H9 (cell line): ENCODE measurements at regions not wholly inside any gene's neighbourhood (a gene's known extent, or its start where the extent isn't known, plus 50 kb on each side); places are given as distances from the start of the nearest gene placed in this dataset.

ENCODE experiments used
- DNase-seq: peaks from one replicate; pipeline ENCODE4 v3.0.0-alpha.2; 2017
- H2AFZ ChIP-seq: one replicate; pipeline ENCODE4 v1.6.1; 2013; ENCODE audit warnings: mild to moderate bottlenecking, low read length, control low read depth, moderate library complexity
- H2AK5ac ChIP-seq: 2 replicates; pipeline ENCODE4 v1.6.1; 2013; ENCODE audit warnings: low read length, control low read depth, mixed read lengths; ENCODE audit not compliant: insufficient read length
- H2BK120ac ChIP-seq: one replicate; pipeline ENCODE4 v1.6.1; 2013; ENCODE audit warnings: low read depth, mild to moderate bottlenecking, low read length, control low read depth, inconsistent platforms; ENCODE audit not compliant: poor library complexity, severe bottlenecking
- H2BK12ac ChIP-seq: 2 replicates; pipeline ENCODE4 v1.6.1; 2013; ENCODE audit warnings: low read length, control low read depth, mixed read lengths, low read depth; ENCODE audit not compliant: insufficient read length
- H2BK15ac ChIP-seq: 2 replicates; pipeline ENCODE4 v1.6.1; 2013; ENCODE audit warnings: low read depth, low read length, control low read depth
- H2BK20ac ChIP-seq: one replicate; pipeline ENCODE4 v1.6.1; 2013; ENCODE audit warnings: low read depth, mild to moderate bottlenecking, low read length, control low read depth, inconsistent platforms; ENCODE audit not compliant: poor library complexity, severe bottlenecking
- H2BK5ac ChIP-seq: 2 replicates; pipeline ENCODE4 v1.6.1; 2013; ENCODE audit warnings: low read length, control low read depth, mixed read lengths; ENCODE audit not compliant: insufficient read length
- H3K14ac ChIP-seq: 2 replicates; pipeline ENCODE4 v1.6.1; 2013; ENCODE audit warnings: low read length, control low read depth; ENCODE audit not compliant: insufficient read depth
- H3K18ac ChIP-seq: 2 replicates; pipeline ENCODE4 v1.6.1; 2013; ENCODE audit warnings: low read depth, mild to moderate bottlenecking, mixed read lengths, low read length, control low read depth; ENCODE audit not compliant: insufficient read length
- H3K23ac ChIP-seq: 2 replicates; pipeline ENCODE4 v1.6.1; 2013; ENCODE audit warnings: low read length, control low read depth, mixed read lengths, low read depth; ENCODE audit not compliant: insufficient read length
- H3K23me2 ChIP-seq: 2 replicates; pipeline ENCODE4 v1.6.1; 2013; ENCODE audit warnings: low read depth, mild to moderate bottlenecking, mixed read lengths, low read length, control low read depth; ENCODE audit not compliant: insufficient read length, poor library complexity, severe bottlenecking
- H3K27ac ChIP-seq: 2 replicates; pipeline ENCODE4 v1.5.1; 2013; ENCODE audit warnings: low read length, control low read depth, mixed read lengths, low read depth; ENCODE audit not compliant: insufficient read length
- H3K27me3 ChIP-seq: 2 replicates; pipeline ENCODE4 v1.6.1; 2013; ENCODE audit warnings: low read length, control low read depth, inconsistent platforms; ENCODE audit not compliant: insufficient read depth
- H3K4ac ChIP-seq: 2 replicates; pipeline ENCODE4 v1.6.1; 2013; ENCODE audit warnings: low read depth, mild to moderate bottlenecking, control low read depth, inconsistent platforms, low read length, moderate library complexity
- H3K4me1 ChIP-seq: 2 replicates; pipeline ENCODE4 v1.6.1; 2013; ENCODE audit warnings: low read length, control low read depth, inconsistent platforms; ENCODE audit not compliant: insufficient read depth
- H3K4me2 ChIP-seq: 2 replicates; pipeline ENCODE4 v1.6.1; 2013; ENCODE audit warnings: low read length, control low read depth, mixed read lengths; ENCODE audit not compliant: insufficient read length, insufficient read depth
- H3K56ac ChIP-seq: 2 replicates; pipeline ENCODE4 v1.6.1; 2013; ENCODE audit warnings: low read depth, mild to moderate bottlenecking, mixed read lengths, low read length, control low read depth; ENCODE audit not compliant: insufficient read length
- H3K79me1 ChIP-seq: 2 replicates; pipeline ENCODE4 v1.6.1; 2013; ENCODE audit warnings: low read depth, mild to moderate bottlenecking, moderate library complexity, low read length, control low read depth, inconsistent platforms; ENCODE audit not compliant: insufficient read depth, poor library complexity, severe bottlenecking
- H3K79me2 ChIP-seq: 2 replicates; pipeline ENCODE4 v1.6.1; 2013; ENCODE audit warnings: low read length, control low read depth, inconsistent platforms; ENCODE audit not compliant: insufficient read depth
- H3K9ac ChIP-seq: 2 replicates; pipeline ENCODE4 v1.6.1; 2013; ENCODE audit warnings: low read length, control low read depth, mixed read lengths; ENCODE audit not compliant: insufficient read length; ENCODE audit errors: extremely low read depth
- H3K9me3 ChIP-seq: one replicate; pipeline ENCODE4 v1.6.1; 2013; ENCODE audit warnings: low read depth, low read length, inconsistent platforms; ENCODE audit not compliant: control insufficient read depth
- H3T11ph ChIP-seq: one replicate; pipeline ENCODE4 v1.6.1; 2013; ENCODE audit warnings: mild to moderate bottlenecking, low read length, control low read depth, inconsistent platforms
- H4K20me1 ChIP-seq: one replicate; pipeline ENCODE4 v1.6.1; 2013; ENCODE audit not compliant: control insufficient read depth, insufficient read length, insufficient read depth
- H4K5ac ChIP-seq: 2 replicates; pipeline ENCODE4 v1.6.1; 2013; ENCODE audit warnings: low read depth, mild to moderate bottlenecking, mixed read lengths, low read length, control low read depth; ENCODE audit not compliant: insufficient read length
- H4K8ac ChIP-seq: replicated peaks from 2 replicates; pipeline ENCODE4 v1.6.1; 2013; ENCODE audit warnings: low read length, control low read depth, mixed read lengths, low read depth; ENCODE audit not compliant: insufficient read length
- H4K91ac ChIP-seq: 2 replicates; pipeline ENCODE4 v1.6.1; 2013; ENCODE audit warnings: low read depth, mild to moderate bottlenecking, moderate library complexity, mixed read lengths, low read length, control low read depth; ENCODE audit not compliant: insufficient read length
- H3K27ac Mint-ChIP-seq, 3 experiments: 2 replicates in 2 of 3; 3 replicates in 1 of 3; pipeline ENCODE4 v1.8.0; 2020 to 2021; ENCODE audit warnings: mixed read lengths in 3 of 3, mild to moderate bottlenecking in 1 of 3, moderate library complexity in 1 of 3
- H3K27me3 Mint-ChIP-seq: 2 replicates; pipeline ENCODE4 v1.8.0; 2021; ENCODE audit warnings: low read depth, mild to moderate bottlenecking, moderate library complexity, mixed read lengths
- H3K36me3 Mint-ChIP-seq, 3 experiments: 2 replicates in 2 of 3; 3 replicates in 1 of 3; pipeline ENCODE4 v1.8.0; 2020 to 2021; ENCODE audit warnings: low read depth in 3 of 3, mixed read lengths in 3 of 3; ENCODE audit not compliant: insufficient read depth in 1 of 3
- H3K4me1 Mint-ChIP-seq, 2 experiments: 2 replicates each; pipeline ENCODE4 v1.8.0; 2020; ENCODE audit warnings: mixed read lengths in 2 of 2
- H3K4me3 Mint-ChIP-seq, 2 experiments: 2 replicates in 1 of 2; 3 replicates in 1 of 2; pipeline ENCODE4 v1.8.0; 2020 to 2021; ENCODE audit warnings: mild to moderate bottlenecking in 2 of 2, mixed read lengths in 2 of 2, moderate library complexity in 1 of 2
- H3K9me3 Mint-ChIP-seq, 2 experiments: 2 replicates in 1 of 2; 3 replicates in 1 of 2; pipeline ENCODE4 v1.8.0; 2020; ENCODE audit warnings: mild to moderate bottlenecking in 2 of 2, mixed read lengths in 2 of 2, moderate library complexity in 1 of 2
- CTCF ChIP-seq: fragments of 200-600 bp; sonication (generic); conservative IDR thresholded peaks from 3 replicates; pipeline ENCODE4 v1.8.0; 2021; ENCODE audit warnings: antibody characterized with exemption, mild to moderate bottlenecking
- WGBS: extraction: QIAGEN DNeasy Blood & Tissue Kit; methylation state at CpG from one replicate; pipeline ENCODE4 v1.1.7; 2013; ENCODE audit warnings: missing lambda C conversion rate, low lambda C conversion rate, mixed read lengths; ENCODE audit not compliant: insufficient read length; ENCODE audit errors: extremely low coverage; 5-methylcytosine and 5-hydroxymethylcytosine counted together

- Histone ChIP-seq H4K20me1 (no peaks in the 10 kb centered on the region), H3K18ac (no peak overlapping the region), H4K5ac (no peak overlapping the region), H3K23ac (no peak overlapping the region), H3K79me1 (no peaks in the 10 kb centered on the region), H2BK12ac (no peak overlapping the region), H2BK120ac (no peak overlapping the region), H2BK5ac (no peak overlapping the region), H3K79me2 (no peaks in the 10 kb centered on the region), H2BK20ac (no peak overlapping the region), H3K4me1 (no peaks in the 10 kb centered on the region), H3K14ac (no peak overlapping the region), H2AK5ac (no peak overlapping the region), H3K27ac (no peak overlapping the region), H3K27me3 (no peaks in the 10 kb centered on the region), H3K9ac (no peak overlapping the region), H3K4me2 (no peak overlapping the region), H4K8ac (no peak overlapping the region), H3K23me2 (no peaks in the 10 kb centered on the region), H3K9me3 (no peaks in the 10 kb centered on the region), H4K91ac (no peak overlapping the region), H3K4ac (no peak overlapping the region), H3T11ph (no peak overlapping the region), H2BK15ac (no peak overlapping the region), H2AFZ (no peak overlapping the region), H3K56ac (no peak overlapping the region)
- no peak for DNase-seq
- no peaks in the 10 kb centered on the region for H3K27me3 Mint-ChIP-seq
- H3K9me3 Mint-ChIP-seq: no peaks in the 10 kb centered on the region
- no peak overlapping the region for H3K4me3 Mint-ChIP-seq
- no peaks in the 10 kb centered on the region for H3K4me1 Mint-ChIP-seq
- TF ChIP-seq CTCF: no peak
- no CpG with 5 or more reads among the region's 4 CpGs for WGBS
- no peak overlapping the region for H3K27ac Mint-ChIP-seq
- H3K36me3 Mint-ChIP-seq: no peaks in the 10 kb centered on the region
Measured at GRCh38 chr1:79817031-79817560, 810.6 kb upstream of the ADGRL4 start.
